ENCODE measurements at regions not wholly inside any gene's neighbourhood (a gene's known extent, or its start where the extent isn't known, plus 50 kb on each side); places are given as distances from the start of the nearest gene placed in this dataset.
A peak's percentile ranks its signal among the peaks of the same experiment; 100 is the strongest.

- intact Hi-C loops (cut with micrococcal nuclease; ENCODE audit: unreplicated experiment) = no loop called here
- Mint-ChIP-seq H3K36me3 (ENCODE audit: insufficient read depth, unreplicated experiment) (no peaks in the 10 kb centered on the region), H3K27me3 (ENCODE audit: insufficient read depth, unreplicated experiment) (peaks cover 15% of the 10 kb centered on the region), H3K9me3 (ENCODE audit: unreplicated experiment) (no peaks in the 10 kb centered on the region), H3K4me1 (ENCODE audit: low read depth, unreplicated experiment) (no peaks in the 10 kb centered on the region), H3K4me3 (ENCODE audit: unreplicated experiment) (no peak overlapping the region), H3K27ac (ENCODE audit: unreplicated experiment) (no peak overlapping the region)
- TF ChIP-seq, protein P1, sequence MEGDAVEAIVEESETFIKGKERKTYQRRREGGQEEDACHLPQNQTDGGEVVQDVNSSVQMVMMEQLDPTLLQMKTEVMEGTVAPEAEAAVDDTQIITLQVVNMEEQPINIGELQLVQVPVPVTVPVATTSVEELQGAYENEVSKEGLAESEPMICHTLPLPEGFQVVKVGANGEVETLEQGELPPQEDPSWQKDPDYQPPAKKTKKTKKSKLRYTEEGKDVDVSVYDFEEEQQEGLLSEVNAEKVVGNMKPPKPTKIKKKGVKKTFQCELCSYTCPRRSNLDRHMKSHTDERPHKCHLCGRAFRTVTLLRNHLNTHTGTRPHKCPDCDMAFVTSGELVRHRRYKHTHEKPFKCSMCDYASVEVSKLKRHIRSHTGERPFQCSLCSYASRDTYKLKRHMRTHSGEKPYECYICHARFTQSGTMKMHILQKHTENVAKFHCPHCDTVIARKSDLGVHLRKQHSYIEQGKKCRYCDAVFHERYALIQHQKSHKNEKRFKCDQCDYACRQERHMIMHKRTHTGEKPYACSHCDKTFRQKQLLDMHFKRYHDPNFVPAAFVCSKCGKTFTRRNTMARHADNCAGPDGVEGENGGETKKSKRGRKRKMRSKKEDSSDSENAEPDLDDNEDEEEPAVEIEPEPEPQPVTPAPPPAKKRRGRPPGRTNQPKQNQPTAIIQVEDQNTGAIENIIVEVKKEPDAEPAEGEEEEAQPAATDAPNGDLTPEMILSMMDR (IDR thresholded peaks at IDR 0.05; ENCODE audit: insufficient read depth in 1 of 2, low read depth in 1 of 2, low read length in 1 of 2, severe bottlenecking in 1 of 2, unreplicated experiment in 1 of 2) = peak; percentile 25 to 31
- CTCF ChIA-PET = interaction anchor here (0.6 to 1.1 kb wide), 2 partner anchors 52 to 297 kb away, joined by 4 to 7 read pairs; no protein-coding TSS in a partner anchor
- no TSS peak for BruUV-seq (replicated peaks)
- Histone ChIP-seq H3K27me3 (replicated peaks; ENCODE audit: control insufficient read depth, insufficient read depth, low read length) (no peaks in the 10 kb centered on the region), H3K36me3 (ENCODE audit: control insufficient read depth, insufficient read depth, low read length) (no peaks in the 10 kb centered on the region), H3K4me1 (no peaks in the 10 kb centered on the region), H3K4me3 (ENCODE audit: low read depth, low read length) (no peak overlapping the region), H3K9me3 (no peaks in the 10 kb centered on the region)
- POLR2A ChIA-PET = no interaction called here
- peak; percentile 18 to 38 for DNase-seq
Observed at GRCh38 chr4:154082760-154083535, 294.1 kb upstream of the SFRP2 start.

DNA sequence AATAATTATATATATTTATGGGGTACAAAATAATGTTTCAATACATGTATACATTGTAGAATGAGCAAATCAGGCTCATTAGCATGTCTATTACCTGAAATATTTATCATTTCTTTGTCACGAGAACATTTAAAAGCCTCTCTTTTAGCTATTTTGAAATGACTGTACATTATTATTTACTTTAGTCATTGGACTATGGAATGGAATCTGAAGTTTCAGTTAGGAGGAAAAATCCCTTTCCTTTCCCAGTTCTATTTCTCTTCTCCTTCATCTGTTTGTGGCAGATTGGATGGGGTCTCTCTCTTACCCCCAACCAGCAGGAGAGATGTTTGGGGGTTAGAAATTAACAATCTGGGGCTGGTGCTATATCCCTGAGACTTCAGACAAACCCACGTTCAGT, 292.5 kb upstream of the SFRP2 start:
- no peak overlapping the region for H3K4me3 ChIP-seq (ENCODE audit: low read depth, low read length)
- H3K27me3 ChIP-seq (replicated peaks; ENCODE audit: control insufficient read depth, insufficient read depth, low read length) = no peaks in the 10 kb centered on the region
- no TSS peak for BruUV-seq (replicated peaks)
- no peaks in the 10 kb centered on the region for H3K4me1 ChIP-seq
- no peaks in the 10 kb centered on the region for H3K36me3 Mint-ChIP-seq (ENCODE audit: insufficient read depth, unreplicated experiment)
- intact Hi-C loops (cut with micrococcal nuclease; ENCODE audit: unreplicated experiment) = no loop called here
- H3K27me3 Mint-ChIP-seq (ENCODE audit: insufficient read depth, unreplicated experiment) = peaks cover 12% of the 10 kb centered on the region
- no peaks in the 10 kb centered on the region for H3K9me3 Mint-ChIP-seq (ENCODE audit: unreplicated experiment)
- no peaks in the 10 kb centered on the region for H3K9me3 ChIP-seq
- DNase-seq = no peak
- TF ChIP-seq, protein P1 (IDR thresholded peaks at IDR 0.05; ENCODE audit: insufficient read depth in 1 of 2, low read depth in 1 of 2, low read length in 1 of 2, severe bottlenecking in 1 of 2, unreplicated experiment in 1 of 2) = no peak
- H3K4me3 Mint-ChIP-seq (ENCODE audit: unreplicated experiment) = no peak overlapping the region
- CTCF ChIA-PET = no interaction called here
- POLR2A ChIA-PET = no interaction called here
- no peaks in the 10 kb centered on the region for H3K36me3 ChIP-seq (ENCODE audit: control insufficient read depth, insufficient read depth, low read length)
- no peak overlapping the region for H3K27ac Mint-ChIP-seq (ENCODE audit: unreplicated experiment)
- H3K4me1 Mint-ChIP-seq (ENCODE audit: low read depth, unreplicated experiment) = no peaks in the 10 kb centered on the region

GRCh38 chr4:154078504-154079350, 289.8 kb upstream of the SFRP2 start:
- Mint-ChIP-seq H3K27me3 (ENCODE audit: insufficient read depth, unreplicated experiment) (peaks cover 13% of the 10 kb centered on the region), H3K27ac (ENCODE audit: unreplicated experiment) (no peak overlapping the region), H3K4me1 (ENCODE audit: low read depth, unreplicated experiment) (no peaks in the 10 kb centered on the region), H3K9me3 (ENCODE audit: unreplicated experiment) (no peaks in the 10 kb centered on the region), H3K36me3 (ENCODE audit: insufficient read depth, unreplicated experiment) (no peaks in the 10 kb centered on the region), H3K4me3 (ENCODE audit: unreplicated experiment) (no peak overlapping the region)
- ChIA-PET CTCF (no interaction called here), POLR2A (no interaction called here)
- no TSS peak for BruUV-seq (replicated peaks)
- Histone ChIP-seq H3K36me3 (ENCODE audit: control insufficient read depth, insufficient read depth, low read length) (no peaks in the 10 kb centered on the region), H3K4me3 (ENCODE audit: low read depth, low read length) (no peak overlapping the region), H3K9me3 (no peaks in the 10 kb centered on the region), H3K4me1 (no peaks in the 10 kb centered on the region), H3K27me3 (replicated peaks; ENCODE audit: control insufficient read depth, insufficient read depth, low read length) (no peaks in the 10 kb centered on the region)
- intact Hi-C loops (cut with micrococcal nuclease; ENCODE audit: unreplicated experiment) = no loop called here
- DNase-seq = no peak
- TF ChIP-seq, protein P1 (IDR thresholded peaks at IDR 0.05; ENCODE audit: insufficient read depth in 1 of 2, low read depth in 1 of 2, low read length in 1 of 2, severe bottlenecking in 1 of 2, unreplicated experiment in 1 of 2) = no peak

Data from Caco-2 (cell line).